Keratinocyte (primary cell): ENCODE measurements at regions not wholly inside any gene's neighbourhood (a gene's known extent, or its start where the extent isn't known, plus 50 kb on each side); places are given as distances from the start of the nearest gene placed in this dataset.

ENCODE experiments used
- DNase-seq: peaks from one replicate; pipeline ENCODE4 v3.0.0-alpha.2; 2011; ENCODE audit warnings: low read depth, missing footprints, low spot score
- FAIRE-seq: peaks from 2 replicates; lab custom pipeline; 2011; peaks lifted over from hg19 to GRCh38; lab: Jason Lieb, UNC
- H2AFZ ChIP-seq: 2 replicates; pipeline ENCODE4 v1.6.0; 2012; ENCODE audit warnings: low read length, control low read depth, inconsistent platforms; ENCODE audit not compliant: control insufficient read depth
- H3K27ac ChIP-seq: 2 replicates; pipeline ENCODE4 v1.5.1; 2011; ENCODE audit warnings: low read length; ENCODE audit not compliant: control insufficient read depth, insufficient read depth
- H3K27me3 ChIP-seq: 3 replicates; pipeline ENCODE4 v1.6.0; 2011; ENCODE audit warnings: low read length; ENCODE audit not compliant: control insufficient read depth, insufficient read depth; ENCODE audit errors: extremely low read depth
- H3K36me3 ChIP-seq, 2 experiments: 2 replicates in 1 of 2; 3 replicates in 1 of 2; pipeline ENCODE4 v1.5.1; 2011; ENCODE audit warnings: low read length in 2 of 2, mild to moderate bottlenecking in 1 of 2; ENCODE audit not compliant: control insufficient read depth in 2 of 2, insufficient read depth in 2 of 2; ENCODE audit errors: extremely low read depth in 1 of 2
- H3K4me1 ChIP-seq: 3 replicates; pipeline ENCODE4 v1.5.1; 2011; ENCODE audit warnings: low read length; ENCODE audit not compliant: control insufficient read depth, insufficient read depth; ENCODE audit errors: extremely low read depth
- H3K4me2 ChIP-seq: 3 replicates; pipeline ENCODE4 v1.6.0; 2011; ENCODE audit warnings: low read depth, low read length; ENCODE audit not compliant: control insufficient read depth, insufficient read depth; ENCODE audit errors: extremely low read depth
- H3K4me3 ChIP-seq, 3 experiments: fragments of 200-600 bp in 1 of 3; sonication (generic) in 1 of 3; 2 replicates in 2 of 3; 3 replicates in 1 of 3; pipeline ENCODE4 v1.5.1; 2011 to 2016; ENCODE audit warnings: low read length in 3 of 3, mild to moderate bottlenecking in 3 of 3, control low read depth in 2 of 3, inconsistent platforms in 1 of 3, low read depth in 1 of 3, mixed read lengths in 1 of 3, mixed run types in 1 of 3, moderate library complexity in 1 of 3; ENCODE audit not compliant: control insufficient read depth in 2 of 3, insufficient read depth in 2 of 3; ENCODE audit errors: extremely low read depth in 1 of 3
- H3K79me2 ChIP-seq: 2 replicates; pipeline ENCODE4 v1.6.0; 2012; ENCODE audit warnings: low read length; ENCODE audit not compliant: control insufficient read depth, insufficient read depth
- H3K9ac ChIP-seq: 3 replicates; pipeline ENCODE4 v1.6.0; 2011; ENCODE audit warnings: low read length; ENCODE audit not compliant: control insufficient read depth, insufficient read depth; ENCODE audit errors: extremely low read depth
- H3K9me1 ChIP-seq: 3 replicates; pipeline ENCODE4 v1.6.0; 2011; ENCODE audit warnings: low read length; ENCODE audit not compliant: control insufficient read depth, insufficient read depth; ENCODE audit errors: extremely low read depth
- H3K9me3 ChIP-seq: 2 replicates; pipeline ENCODE4 v1.5.1; 2012; ENCODE audit warnings: low read depth, low read length; ENCODE audit not compliant: control insufficient read depth
- H4K20me1 ChIP-seq: 3 replicates; pipeline ENCODE4 v1.6.0; 2011; ENCODE audit warnings: low read length; ENCODE audit not compliant: control insufficient read depth, insufficient read depth; ENCODE audit errors: extremely low read depth
- CTCF ChIP-seq, 3 experiments: IDR thresholded peaks in 1 of 3; conservative IDR thresholded peaks in 1 of 3; optimal IDR thresholded peaks in 1 of 3; 2 replicates in 2 of 3; 3 replicates in 1 of 3; pipeline versions ENCODE3 to v1.5.1; 2011; ENCODE audit warnings: low read length in 3 of 3, mild to moderate bottlenecking in 3 of 3, moderate library complexity in 2 of 3, control low read depth in 1 of 3, inconsistent platforms in 1 of 3; ENCODE audit not compliant: insufficient read depth in 2 of 3; ENCODE audit errors: extremely low read depth in 1 of 3
- EZH2 ChIP-seq: IDR thresholded peaks from one replicate; pipeline ENCODE4 v1.6.1; 2012; ENCODE audit warnings: inconsistent platforms, mild to moderate bottlenecking, low read length, moderate library complexity
- dilution Hi-C: fragments of 300-500 bp; cut with MboI; formaldehyde crosslinking; loops from one replicate; pipeline ENCODE4 v1.7.0; 2020; ENCODE audit warnings: low sequenced_read_pairs; ENCODE audit not compliant: extremely low pct_ligation_motif_present

GRCh38 chr20:4435225-4435624, 186.1 kb upstream of the ADRA1D start:
- Histone ChIP-seq H3K4me3 (no peak overlapping the region), H3K27ac (no peak overlapping the region), H3K9ac (no peak overlapping the region), H3K4me2 (no peak overlapping the region), H3K4me1 (no peaks in the 10 kb centered on the region), H3K27me3 (no peaks in the 10 kb centered on the region), H2AFZ (no peak overlapping the region), H3K36me3 (no peaks in the 10 kb centered on the region), H4K20me1 (no peaks in the 10 kb centered on the region), H3K79me2 (no peaks in the 10 kb centered on the region), H3K9me1 (no peaks in the 10 kb centered on the region), H3K9me3 (no peaks in the 10 kb centered on the region)
- DNase-seq = no peak
- FAIRE-seq = no peak
- TF ChIP-seq EZH2 (no peak), CTCF (optimal IDR thresholded peaks at IDR 0.05 in 1 of 3, IDR thresholded peaks at IDR 0.05 in 1 of 3, conservative IDR thresholded peaks at IDR 0.05 in 1 of 3; ENCODE audit: extremely low read depth in 1 of 3, insufficient read depth in 2 of 3, low read length in 3 of 3) (no peak)
- dilution Hi-C loops = no loop called here

- no peaks in the 10 kb centered on the region for H3K9me3 ChIP-seq
- H3K79me2 ChIP-seq = no peaks in the 10 kb centered on the region
- no peaks in the 10 kb centered on the region for H3K4me1 ChIP-seq
- no peaks in the 10 kb centered on the region for H3K36me3 ChIP-seq
- no peak overlapping the region for H2AFZ ChIP-seq
- TF ChIP-seq EZH2 (no peak), CTCF (optimal IDR thresholded peaks at IDR 0.05 in 1 of 3, IDR thresholded peaks at IDR 0.05 in 1 of 3, conservative IDR thresholded peaks at IDR 0.05 in 1 of 3; ENCODE audit: extremely low read depth in 1 of 3, insufficient read depth in 2 of 3, low read length in 3 of 3) (no peak)
- FAIRE-seq (no peak), DNase-seq (no peak)
- no peak overlapping the region for H3K4me3 ChIP-seq
- H3K27ac ChIP-seq = no peak overlapping the region
- dilution Hi-C loops = no loop called here
- H3K4me2 ChIP-seq = no peak overlapping the region
- H4K20me1 ChIP-seq = no peaks in the 10 kb centered on the region
- H3K27me3 ChIP-seq = no peaks in the 10 kb centered on the region
- H3K9ac ChIP-seq = no peak overlapping the region
- H3K9me1 ChIP-seq = no peaks in the 10 kb centered on the region
Observed at GRCh38 chr20:4434681-4435080, 185.6 kb upstream of the ADRA1D start.
